Progenitor cell of endocrine pancreas (in vitro differentiated cells): ENCODE measurements at regions not wholly inside any gene's neighbourhood (a gene's known extent, or its start where the extent isn't known, plus 50 kb on each side); places are given as distances from the start of the nearest gene placed in this dataset.

ENCODE experiments used
- DNase-seq: peaks from one replicate; pipeline ENCODE4 v3.0.0; 2021; ENCODE audit warnings: low spot score; ENCODE audit not compliant: unreplicated experiment
- H3K27ac Mint-ChIP-seq: 2 replicates; pipeline ENCODE4 v1.8.0; 2021; ENCODE audit warnings: mild to moderate bottlenecking, moderate library complexity, mixed read lengths
- H3K27me3 Mint-ChIP-seq: 2 replicates; pipeline ENCODE4 v1.8.0; 2021; ENCODE audit warnings: mixed read lengths
- H3K36me3 Mint-ChIP-seq: 2 replicates; pipeline ENCODE4 v1.8.0; 2022; ENCODE audit warnings: mixed read lengths; ENCODE audit not compliant: insufficient read depth
- H3K4me1 Mint-ChIP-seq: 2 replicates; pipeline ENCODE4 v1.8.0; 2021; ENCODE audit warnings: low read depth, mixed read lengths
- H3K4me3 Mint-ChIP-seq: 2 replicates; pipeline ENCODE4 v1.8.0; 2021; ENCODE audit warnings: low read depth, mild to moderate bottlenecking, moderate library complexity, mixed read lengths
- H3K9me3 Mint-ChIP-seq: 2 replicates; pipeline ENCODE4 v1.8.0; 2021; ENCODE audit warnings: low read depth, mixed read lengths
- TF ChIP-seq, protein P1 (sequence below): fragments of 200-600 bp; sonication (generic); IDR thresholded peaks from one replicate; pipeline ENCODE4 v1.5.0; 2021; ENCODE audit warnings: antibody characterized with exemption, mild to moderate bottlenecking; ENCODE audit not compliant: unreplicated experiment

DNA sequence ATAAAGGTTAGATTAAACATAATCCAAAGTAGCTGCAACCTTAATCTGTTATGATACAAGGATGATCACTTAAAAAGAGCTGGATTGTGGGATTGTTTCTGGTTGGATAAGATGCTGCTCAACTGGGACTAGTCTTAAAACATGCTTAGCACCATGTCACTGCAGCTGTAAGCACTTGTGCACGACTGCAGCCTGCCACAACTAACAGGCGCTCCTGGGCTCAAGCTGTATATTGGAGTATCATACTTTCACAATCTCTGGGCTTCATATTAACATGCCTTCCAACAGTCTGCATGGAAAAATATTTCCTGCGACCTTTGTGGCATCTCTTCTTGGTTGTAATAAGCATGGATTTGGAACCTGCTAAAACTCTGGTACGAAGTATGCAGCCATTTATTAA is 493.0 kb upstream of the PITX2 start:
- Mint-ChIP-seq H3K4me1 (no peaks in the 10 kb centered on the region), H3K9me3 (peaks cover 3% of the 10 kb centered on the region), H3K4me3 (no peak overlapping the region), H3K36me3 (no peaks in the 10 kb centered on the region), H3K27ac (no peak overlapping the region), H3K27me3 (peaks cover 3% of the 10 kb centered on the region)
- TF ChIP-seq, protein P1, sequence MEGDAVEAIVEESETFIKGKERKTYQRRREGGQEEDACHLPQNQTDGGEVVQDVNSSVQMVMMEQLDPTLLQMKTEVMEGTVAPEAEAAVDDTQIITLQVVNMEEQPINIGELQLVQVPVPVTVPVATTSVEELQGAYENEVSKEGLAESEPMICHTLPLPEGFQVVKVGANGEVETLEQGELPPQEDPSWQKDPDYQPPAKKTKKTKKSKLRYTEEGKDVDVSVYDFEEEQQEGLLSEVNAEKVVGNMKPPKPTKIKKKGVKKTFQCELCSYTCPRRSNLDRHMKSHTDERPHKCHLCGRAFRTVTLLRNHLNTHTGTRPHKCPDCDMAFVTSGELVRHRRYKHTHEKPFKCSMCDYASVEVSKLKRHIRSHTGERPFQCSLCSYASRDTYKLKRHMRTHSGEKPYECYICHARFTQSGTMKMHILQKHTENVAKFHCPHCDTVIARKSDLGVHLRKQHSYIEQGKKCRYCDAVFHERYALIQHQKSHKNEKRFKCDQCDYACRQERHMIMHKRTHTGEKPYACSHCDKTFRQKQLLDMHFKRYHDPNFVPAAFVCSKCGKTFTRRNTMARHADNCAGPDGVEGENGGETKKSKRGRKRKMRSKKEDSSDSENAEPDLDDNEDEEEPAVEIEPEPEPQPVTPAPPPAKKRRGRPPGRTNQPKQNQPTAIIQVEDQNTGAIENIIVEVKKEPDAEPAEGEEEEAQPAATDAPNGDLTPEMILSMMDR = no peak
- no peak for DNase-seq

DNA sequence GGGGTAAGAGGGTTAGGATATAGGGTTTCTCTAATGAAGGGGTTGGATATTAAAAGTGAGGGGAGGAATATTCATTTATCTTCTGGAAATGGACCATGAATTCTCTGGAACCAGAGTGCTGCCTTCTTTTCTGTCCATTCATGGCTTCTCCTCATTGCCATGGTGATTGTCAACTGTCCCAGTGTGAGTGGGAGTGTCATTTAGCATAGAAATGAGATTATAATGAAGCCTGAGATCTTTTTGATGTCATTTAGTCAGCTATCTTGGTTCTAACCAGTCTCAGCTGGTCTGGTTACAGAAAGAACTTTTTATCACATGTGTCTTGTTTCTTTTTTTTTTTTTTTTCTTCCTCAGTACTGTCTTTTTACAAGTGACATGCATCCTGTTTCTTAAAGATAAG is 497.3 kb upstream of the PITX2 start:
- Mint-ChIP-seq H3K27ac (no peak overlapping the region), H3K4me3 (no peak overlapping the region), H3K36me3 (no peaks in the 10 kb centered on the region), H3K27me3 (no peaks in the 10 kb centered on the region), H3K4me1 (no peaks in the 10 kb centered on the region), H3K9me3 (peaks cover 3% of the 10 kb centered on the region)
- TF ChIP-seq, protein P1 = no peak
- no peak for DNase-seq

DNA sequence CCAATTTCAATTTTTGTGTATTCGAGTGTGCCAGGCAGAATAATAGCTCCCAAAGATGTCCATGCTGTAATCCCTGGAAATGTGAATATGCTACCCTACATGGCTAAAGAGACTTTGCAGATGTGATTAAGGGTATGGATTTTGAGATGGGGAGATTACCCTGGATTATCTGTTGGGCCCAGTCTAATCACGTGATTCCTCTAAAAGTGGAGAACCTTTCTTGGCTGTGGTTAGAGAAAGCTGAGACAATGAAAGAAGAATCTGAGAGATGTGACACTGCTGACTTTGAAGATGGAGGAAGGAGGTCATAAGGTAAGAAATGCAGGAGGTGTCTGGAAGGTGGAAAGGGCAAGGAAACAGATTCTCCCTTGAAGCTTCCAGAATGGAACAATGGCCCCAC is 503.5 kb upstream of the PITX2 start:
- Mint-ChIP-seq H3K4me3 (no peak overlapping the region), H3K4me1 (peaks cover 3% of the 10 kb centered on the region), H3K27me3 (peaks cover 3% of the 10 kb centered on the region), H3K9me3 (no peaks in the 10 kb centered on the region), H3K27ac (no peak overlapping the region), H3K36me3 (no peaks in the 10 kb centered on the region)
- TF ChIP-seq, protein P1 = no peak
- DNase-seq = no peak

DNA sequence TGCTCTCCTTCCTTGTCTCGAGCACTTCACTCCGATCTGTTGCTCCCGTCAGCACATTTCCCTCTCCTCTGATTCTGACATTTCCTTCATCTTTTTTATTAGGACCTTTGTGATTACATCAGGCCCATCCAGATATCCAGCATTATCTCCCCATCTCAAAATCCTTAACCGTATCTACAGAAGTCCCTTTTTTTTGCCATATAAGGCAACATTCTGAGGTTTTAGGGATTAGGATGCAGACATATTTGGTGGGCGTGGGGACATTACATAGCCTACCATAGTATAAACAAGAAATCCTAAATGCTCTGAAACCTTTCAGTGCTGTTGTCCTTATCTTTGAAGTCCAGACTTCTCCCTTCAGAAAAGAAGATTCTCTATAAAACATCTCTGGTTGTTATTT is 505.0 kb upstream of the PITX2 start:
- H3K4me1 Mint-ChIP-seq = peaks cover 3% of the 10 kb centered on the region
- no peak for DNase-seq
- no peak overlapping the region for H3K4me3 Mint-ChIP-seq
- H3K27me3 Mint-ChIP-seq = peaks cover 3% of the 10 kb centered on the region
- no peak overlapping the region for H3K27ac Mint-ChIP-seq
- TF ChIP-seq, protein P1 = no peak
- no peaks in the 10 kb centered on the region for H3K9me3 Mint-ChIP-seq
- no peaks in the 10 kb centered on the region for H3K36me3 Mint-ChIP-seq

DNA sequence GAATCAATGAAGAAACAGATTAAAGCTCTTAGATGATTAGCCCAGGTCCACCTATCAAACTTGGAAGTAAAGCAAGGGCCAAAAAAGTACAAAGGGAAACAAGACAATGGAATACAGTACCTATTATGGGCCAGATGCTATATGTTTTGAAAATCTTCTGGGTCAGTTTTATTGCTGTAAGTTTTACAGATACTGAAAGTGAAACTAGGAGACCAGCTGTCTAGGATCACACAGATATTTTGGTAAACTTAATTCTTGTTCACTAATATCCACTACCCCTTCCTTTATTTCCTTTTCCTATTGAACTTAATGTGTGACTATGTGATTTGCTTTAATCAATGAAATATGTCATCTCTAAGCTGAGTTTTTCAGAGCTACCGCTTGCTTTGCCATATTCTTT is 505.4 kb upstream of the PITX2 start:
- Mint-ChIP-seq H3K36me3 (no peaks in the 10 kb centered on the region), H3K27me3 (peaks cover 3% of the 10 kb centered on the region), H3K27ac (no peak overlapping the region), H3K4me3 (no peak overlapping the region), H3K9me3 (no peaks in the 10 kb centered on the region), H3K4me1 (peaks cover 3% of the 10 kb centered on the region)
- TF ChIP-seq, protein P1 = no peak
- DNase-seq = no peak
